Neural cell (in vitro differentiated cells): ENCODE measurements at regions not wholly inside any gene's neighbourhood (a gene's known extent, or its start where the extent isn't known, plus 50 kb on each side); places are given as distances from the start of the nearest gene placed in this dataset.

Experiments
- H2AFZ ChIP-seq: fragments of 200-600, 300-800 bp; sonication (generic), shearing (Covaris generic); 2 replicates; pipeline ENCODE4 v1.6.0; 2014; ENCODE audit warnings: low read depth, mild to moderate bottlenecking, antibody characterized with exemption, low read length, moderate library complexity
- H3F3A ChIP-seq: fragments of 200-600 bp; shearing (Covaris generic); 2 replicates; pipeline ENCODE4 v1.6.1; 2016; ENCODE audit warnings: mild to moderate bottlenecking, moderate library complexity, mixed read lengths, antibody characterized with exemption, low read length; ENCODE audit not compliant: insufficient read depth, poor library complexity, severe bottlenecking
- H3K27ac ChIP-seq: fragments of 200-600, 300-800 bp; sonication (generic), shearing (Covaris generic); 2 replicates; pipeline ENCODE4 v1.5.1; 2014; ENCODE audit warnings: mild to moderate bottlenecking, low read length, moderate library complexity
- H3K27me3 ChIP-seq: fragments of 300-800, 200-600 bp; sonication (generic), shearing (Covaris generic); 2 replicates; pipeline ENCODE4 v1.6.0; 2014; ENCODE audit warnings: mild to moderate bottlenecking, low read depth, low read length, moderate library complexity; ENCODE audit not compliant: insufficient read depth
- H3K36me3 ChIP-seq: fragments of 300-800, 200-600 bp; sonication (generic), shearing (Covaris generic); 2 replicates; pipeline ENCODE4 v1.5.1; 2014; ENCODE audit warnings: mild to moderate bottlenecking, antibody characterized with exemption, low read length, moderate library complexity; ENCODE audit not compliant: insufficient read depth
- H3K4me2 ChIP-seq: fragments of 300-800, 200-600 bp; sonication (generic), shearing (Covaris generic); 2 replicates; pipeline ENCODE4 v1.6.0; 2014; ENCODE audit warnings: mild to moderate bottlenecking, low read length
- H3K4me3 ChIP-seq: fragments of 300-800, 200-600 bp; sonication (generic), shearing (Covaris generic); 2 replicates; pipeline ENCODE4 v1.5.1; 2014; ENCODE audit warnings: mild to moderate bottlenecking, low read length, moderate library complexity
- H3K79me2 ChIP-seq: fragments of 200-600 bp; shearing (Covaris generic); replicated peaks from 2 replicates; pipeline ENCODE4 v1.6.0; 2014; ENCODE audit warnings: mild to moderate bottlenecking, low read length, moderate library complexity; ENCODE audit not compliant: insufficient read depth
- H3K9ac ChIP-seq: fragments of 300-800, 200-600 bp; sonication (generic), shearing (Covaris generic); 2 replicates; pipeline ENCODE4 v1.6.1; 2016; ENCODE audit warnings: mild to moderate bottlenecking, low read length, mixed read lengths
- H3K9me2 ChIP-seq: fragments of 200-600 bp; shearing (Covaris generic); 2 replicates; pipeline ENCODE4 v1.6.1; 2016; ENCODE audit warnings: mild to moderate bottlenecking, low read length, mixed read lengths; ENCODE audit not compliant: insufficient read depth
- H3K9me3 ChIP-seq: fragments of 200-600, 300-800 bp; sonication (generic), shearing (Covaris generic); 2 replicates; pipeline ENCODE4 v1.6.1; 2016; ENCODE audit warnings: mild to moderate bottlenecking, mixed run types, low read length, moderate library complexity, mixed read lengths
- H4K20me1 ChIP-seq: fragments of 200-600 bp; shearing (Covaris generic); 2 replicates; pipeline ENCODE4 v1.6.1; 2016; ENCODE audit warnings: mild to moderate bottlenecking, mixed run types; ENCODE audit not compliant: insufficient read depth
- EP300 ChIP-seq: fragments of 450-650 bp; conservative IDR thresholded peaks from 2 replicates; pipeline ENCODE4 v1.6.1; 2014; ENCODE audit warnings: antibody characterized with exemption, mild to moderate bottlenecking, moderate library complexity; ENCODE audit not compliant: poor library complexity, severe bottlenecking
- EZH2 ChIP-seq: fragments of 200-600, 300-800 bp; shearing (Covaris generic), sonication (generic); IDR thresholded peaks from 2 replicates; pipeline ENCODE4 v1.6.1; 2014; ENCODE audit warnings: antibody characterized with exemption, low read length, borderline replicate concordance, mild to moderate bottlenecking; ENCODE audit not compliant: insufficient read depth, poor library complexity, severe bottlenecking
- MXI1 ChIP-seq: fragments of 450-650 bp; conservative IDR thresholded peaks from 2 replicates; pipeline ENCODE4 v1.6.1; 2014; ENCODE audit warnings: antibody characterized with exemption, mild to moderate bottlenecking; ENCODE audit not compliant: poor library complexity, severe bottlenecking
- POLR2AphosphoS5 ChIP-seq: IDR thresholded peaks from 2 replicates; pipeline ENCODE4 v1.6.1; 2012
- RAD21 ChIP-seq: fragments of 450-650 bp; conservative IDR thresholded peaks from 2 replicates; pipeline ENCODE4 v1.6.1; 2014; ENCODE audit warnings: antibody characterized with exemption, mild to moderate bottlenecking, moderate library complexity
- SMC3 ChIP-seq: fragments of 450-650 bp; conservative IDR thresholded peaks from 2 replicates; pipeline ENCODE4 v1.6.1; 2014; ENCODE audit warnings: antibody characterized with exemption, mild to moderate bottlenecking, moderate library complexity; ENCODE audit not compliant: poor library complexity
- TAF1 ChIP-seq: IDR thresholded peaks from 2 replicates; pipeline ENCODE4 v1.6.1; 2012; ENCODE audit warnings: low read depth
- TF ChIP-seq, protein P1 (sequence below): IDR thresholded peaks from 2 replicates; pipeline ENCODE4 v1.6.1; 2012; ENCODE audit warnings: borderline replicate concordance
- TF ChIP-seq, protein P2 (sequence below): fragments of 450-650 bp; IDR thresholded peaks from 2 replicates; pipeline ENCODE4 v1.5.1; 2014; ENCODE audit warnings: antibody characterized with exemption, mild to moderate bottlenecking, moderate library complexity; ENCODE audit not compliant: poor library complexity, severe bottlenecking

DNA sequence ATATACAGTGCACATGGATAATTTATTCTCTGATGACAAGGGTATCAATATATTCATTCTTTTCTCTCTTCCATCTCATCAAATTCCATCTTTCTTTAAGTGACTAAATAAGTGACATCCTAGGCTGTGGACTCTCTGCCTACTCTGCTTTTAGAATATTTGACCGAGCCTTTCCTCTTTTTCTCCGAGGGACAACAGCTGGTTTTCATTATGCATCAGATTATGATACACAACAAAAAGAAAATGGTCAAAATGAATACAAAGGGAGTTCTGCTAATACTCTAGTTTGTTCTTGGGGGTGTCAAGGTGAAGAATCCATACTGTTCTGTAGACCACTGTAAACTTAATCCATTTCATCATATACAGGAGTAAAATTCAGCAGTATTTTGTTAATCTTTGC lies 942.6 kb downstream of the KCNJ2 start:
- no peaks in the 10 kb centered on the region for H3K9me2 ChIP-seq
- no peak overlapping the region for H3K9ac ChIP-seq
- no peak overlapping the region for H3K4me3 ChIP-seq
- H2AFZ ChIP-seq, result no peak overlapping the region
- H3K27me3 ChIP-seq, result no peaks in the 10 kb centered on the region
- no peaks in the 10 kb centered on the region for H4K20me1 ChIP-seq
- no peaks in the 10 kb centered on the region for H3K36me3 ChIP-seq
- H3K4me2 ChIP-seq, result no peak overlapping the region
- H3F3A ChIP-seq, result no peaks in the 10 kb centered on the region
- TF ChIP-seq, protein P1, sequence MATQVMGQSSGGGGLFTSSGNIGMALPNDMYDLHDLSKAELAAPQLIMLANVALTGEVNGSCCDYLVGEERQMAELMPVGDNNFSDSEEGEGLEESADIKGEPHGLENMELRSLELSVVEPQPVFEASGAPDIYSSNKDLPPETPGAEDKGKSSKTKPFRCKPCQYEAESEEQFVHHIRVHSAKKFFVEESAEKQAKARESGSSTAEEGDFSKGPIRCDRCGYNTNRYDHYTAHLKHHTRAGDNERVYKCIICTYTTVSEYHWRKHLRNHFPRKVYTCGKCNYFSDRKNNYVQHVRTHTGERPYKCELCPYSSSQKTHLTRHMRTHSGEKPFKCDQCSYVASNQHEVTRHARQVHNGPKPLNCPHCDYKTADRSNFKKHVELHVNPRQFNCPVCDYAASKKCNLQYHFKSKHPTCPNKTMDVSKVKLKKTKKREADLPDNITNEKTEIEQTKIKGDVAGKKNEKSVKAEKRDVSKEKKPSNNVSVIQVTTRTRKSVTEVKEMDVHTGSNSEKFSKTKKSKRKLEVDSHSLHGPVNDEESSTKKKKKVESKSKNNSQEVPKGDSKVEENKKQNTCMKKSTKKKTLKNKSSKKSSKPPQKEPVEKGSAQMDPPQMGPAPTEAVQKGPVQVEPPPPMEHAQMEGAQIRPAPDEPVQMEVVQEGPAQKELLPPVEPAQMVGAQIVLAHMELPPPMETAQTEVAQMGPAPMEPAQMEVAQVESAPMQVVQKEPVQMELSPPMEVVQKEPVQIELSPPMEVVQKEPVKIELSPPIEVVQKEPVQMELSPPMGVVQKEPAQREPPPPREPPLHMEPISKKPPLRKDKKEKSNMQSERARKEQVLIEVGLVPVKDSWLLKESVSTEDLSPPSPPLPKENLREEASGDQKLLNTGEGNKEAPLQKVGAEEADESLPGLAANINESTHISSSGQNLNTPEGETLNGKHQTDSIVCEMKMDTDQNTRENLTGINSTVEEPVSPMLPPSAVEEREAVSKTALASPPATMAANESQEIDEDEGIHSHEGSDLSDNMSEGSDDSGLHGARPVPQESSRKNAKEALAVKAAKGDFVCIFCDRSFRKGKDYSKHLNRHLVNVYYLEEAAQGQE, result no peak
- no peak for TF ChIP-seq SMC3
- TF ChIP-seq EP300, result no peak
- TF ChIP-seq TAF1, result no peak
- no peak for TF ChIP-seq MXI1
- H3K9me3 ChIP-seq, result no peaks in the 10 kb centered on the region
- no peaks in the 10 kb centered on the region for H3K79me2 ChIP-seq
- no peak overlapping the region for H3K27ac ChIP-seq

- Histone ChIP-seq H3K4me2 (no peak overlapping the region), H3K79me2 (no peaks in the 10 kb centered on the region), H3K4me3 (no peak overlapping the region), H3K9me2 (no peaks in the 10 kb centered on the region), H4K20me1 (no peaks in the 10 kb centered on the region), H3K36me3 (no peaks in the 10 kb centered on the region), H2AFZ (no peak overlapping the region), H3K9me3 (no peaks in the 10 kb centered on the region), H3K27me3 (no peaks in the 10 kb centered on the region), H3K9ac (no peak overlapping the region), H3F3A (no peaks in the 10 kb centered on the region), H3K27ac (no peak overlapping the region)
- TF ChIP-seq, protein P1, result no peak
- TF ChIP-seq EZH2 (no peak), RAD21 (no peak), SMC3 (no peak), POLR2AphosphoS5 (no peak), TAF1 (no peak), MXI1 (no peak)
- TF ChIP-seq, protein P2, sequence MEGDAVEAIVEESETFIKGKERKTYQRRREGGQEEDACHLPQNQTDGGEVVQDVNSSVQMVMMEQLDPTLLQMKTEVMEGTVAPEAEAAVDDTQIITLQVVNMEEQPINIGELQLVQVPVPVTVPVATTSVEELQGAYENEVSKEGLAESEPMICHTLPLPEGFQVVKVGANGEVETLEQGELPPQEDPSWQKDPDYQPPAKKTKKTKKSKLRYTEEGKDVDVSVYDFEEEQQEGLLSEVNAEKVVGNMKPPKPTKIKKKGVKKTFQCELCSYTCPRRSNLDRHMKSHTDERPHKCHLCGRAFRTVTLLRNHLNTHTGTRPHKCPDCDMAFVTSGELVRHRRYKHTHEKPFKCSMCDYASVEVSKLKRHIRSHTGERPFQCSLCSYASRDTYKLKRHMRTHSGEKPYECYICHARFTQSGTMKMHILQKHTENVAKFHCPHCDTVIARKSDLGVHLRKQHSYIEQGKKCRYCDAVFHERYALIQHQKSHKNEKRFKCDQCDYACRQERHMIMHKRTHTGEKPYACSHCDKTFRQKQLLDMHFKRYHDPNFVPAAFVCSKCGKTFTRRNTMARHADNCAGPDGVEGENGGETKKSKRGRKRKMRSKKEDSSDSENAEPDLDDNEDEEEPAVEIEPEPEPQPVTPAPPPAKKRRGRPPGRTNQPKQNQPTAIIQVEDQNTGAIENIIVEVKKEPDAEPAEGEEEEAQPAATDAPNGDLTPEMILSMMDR, result no peak
These were observed 944.0 kb downstream of the KCNJ2 start for GRCh38 chr17:71113347-71113746.
